CD14-positive monocyte (primary cell): ENCODE measurements at regions not wholly inside any gene's neighbourhood (a gene's known extent, or its start where the extent isn't known, plus 50 kb on each side); places are given as distances from the start of the nearest gene placed in this dataset.

ENCODE experiments used
- DNase-seq, 3 donors: peaks; one replicate each; pipeline ENCODE4 v3.0.0-alpha.2; 2011 to 2022
- H2AFZ ChIP-seq: 2 replicates; pipeline ENCODE4 v1.6.0; 2012; ENCODE audit warnings: mild to moderate bottlenecking, low read depth, low read length, inconsistent platforms; ENCODE audit not compliant: insufficient read depth, poor library complexity, severe bottlenecking
- H3K27ac ChIP-seq, 2 donors: 1 replicate in 1 of 2; 2 replicates in 1 of 2; pipeline ENCODE4 v1.5.1; 2012 to 2013; ENCODE audit warnings: low read length in 2 of 2, control low read depth in 1 of 2, inconsistent platforms in 1 of 2, low read depth in 1 of 2, mild to moderate bottlenecking in 1 of 2
- H3K27me3 ChIP-seq, 2 donors: one replicate each; pipeline versions ENCODE4 v1.6.0 to v1.6.1; 2011 to 2013; ENCODE audit warnings: low read length in 2 of 2; ENCODE audit not compliant: control insufficient read depth in 2 of 2, insufficient read depth in 2 of 2
- H3K36me3 ChIP-seq, 2 donors: replicated peaks in 1 of 2; 1 replicate in 1 of 2; 2 replicates in 1 of 2; pipeline versions ENCODE4 v1.5.1 to v1.6.1; 2012 to 2013; ENCODE audit warnings: low read length in 2 of 2, control low read depth in 1 of 2, inconsistent platforms in 1 of 2, mild to moderate bottlenecking in 1 of 2; ENCODE audit not compliant: insufficient read depth in 2 of 2, control insufficient read depth in 1 of 2
- H3K4me1 ChIP-seq, 2 donors: 1 replicate in 1 of 2; 2 replicates in 1 of 2; pipeline versions ENCODE4 v1.5.1 to v1.6.1; 2012 to 2013; ENCODE audit warnings: low read length in 2 of 2, control low read depth in 1 of 2, inconsistent platforms in 1 of 2, mild to moderate bottlenecking in 1 of 2, moderate library complexity in 1 of 2; ENCODE audit not compliant: insufficient read depth in 2 of 2, control insufficient read depth in 1 of 2
- H3K4me2 ChIP-seq: replicated peaks from 2 replicates; pipeline ENCODE3; 2012; ENCODE audit warnings: low read length, moderate library complexity, mild to moderate bottlenecking; ENCODE audit not compliant: poor library complexity, severe bottlenecking; ENCODE audit errors: extremely low read depth
- H3K4me3 ChIP-seq, 3 experiments: fragments of 200-600 bp in 1 of 3; sonication (generic) in 1 of 3; replicated peaks in 1 of 3; 1 replicate in 2 of 3; 2 replicates in 1 of 3; pipeline ENCODE4 v1.5.1; 2011 to 2013; ENCODE audit warnings: low read length in 3 of 3, mild to moderate bottlenecking in 3 of 3, control low read depth in 2 of 3, low read depth in 2 of 3, inconsistent platforms in 1 of 3, moderate library complexity in 1 of 3
- H3K79me2 ChIP-seq: 2 replicates; pipeline ENCODE4 v1.6.0; 2012; ENCODE audit warnings: mild to moderate bottlenecking, control low read depth, inconsistent platforms, low read length, moderate library complexity; ENCODE audit not compliant: insufficient read depth
- H3K9ac ChIP-seq: 2 replicates; pipeline ENCODE4 v1.6.0; 2017; ENCODE audit warnings: low read length, mild to moderate bottlenecking; ENCODE audit not compliant: insufficient read depth, poor library complexity, severe bottlenecking
- H3K9me3 ChIP-seq, 2 donors: replicated peaks in 1 of 2; 1 replicate in 1 of 2; 2 replicates in 1 of 2; pipeline versions ENCODE4 v1.5.1 to v1.6.1; 2012 to 2013; ENCODE audit warnings: low read length in 2 of 2, control low read depth in 1 of 2; ENCODE audit not compliant: control insufficient read depth in 1 of 2, insufficient read depth in 1 of 2
- H4K20me1 ChIP-seq: 2 replicates; pipeline ENCODE4 v1.6.0; 2012; ENCODE audit warnings: mild to moderate bottlenecking, low read length, control low read depth, moderate library complexity; ENCODE audit not compliant: insufficient read depth
- H3K27ac Mint-ChIP-seq, 7 donors: one replicate each; pipeline ENCODE4 v1.8.0; 2020; ENCODE audit warnings: mild to moderate bottlenecking in 7 of 7, mixed read lengths in 7 of 7, moderate library complexity in 6 of 7, inconsistent platforms in 2 of 7
- H3K27me3 Mint-ChIP-seq, 3 donors: one replicate each; pipeline ENCODE4 v1.8.0; 2021 to 2022; ENCODE audit warnings: low read depth in 3 of 3, mild to moderate bottlenecking in 3 of 3, mixed read lengths in 3 of 3, moderate library complexity in 3 of 3, inconsistent platforms in 1 of 3
- H3K36me3 Mint-ChIP-seq, 2 donors: one replicate each; pipeline ENCODE4 v1.8.0; 2020; ENCODE audit warnings: mixed read lengths in 2 of 2, inconsistent platforms in 1 of 2, mild to moderate bottlenecking in 1 of 2
- H3K4me1 Mint-ChIP-seq: one replicate; pipeline ENCODE4 v1.8.0; 2020; ENCODE audit warnings: mild to moderate bottlenecking, mixed read lengths
- H3K4me3 Mint-ChIP-seq, 2 donors: one replicate each; pipeline ENCODE4 v1.8.0; 2020; ENCODE audit warnings: mild to moderate bottlenecking in 2 of 2, mixed read lengths in 2 of 2, moderate library complexity in 1 of 2
- H3K9me3 Mint-ChIP-seq, 7 donors: one replicate each; pipeline ENCODE4 v1.8.0; 2020 to 2022; ENCODE audit warnings: mixed read lengths in 7 of 7, mild to moderate bottlenecking in 6 of 7, moderate library complexity in 6 of 7, inconsistent platforms in 2 of 7
- whole genome bisulfite sequencing: methylation state at CpG from one replicate; pipeline ENCODE4 v1.1.5; 2013; ENCODE audit warnings: missing lambda C conversion rate; ENCODE audit not compliant: insufficient coverage; 5-methylcytosine and 5-hydroxymethylcytosine counted together
- intact Hi-C, 2 donors: fragments of 100-400 bp; cut with micrococcal nuclease; formaldehyde crosslinking; loops; one replicate each; pipeline versions ENCODE4 v1.15.0 to v1.15.1; 2023
- TF ChIP-seq, protein P1 (sequence below): fragments of 200-600 bp; IDR thresholded peaks from one replicate; pipeline ENCODE4 v1.8.0; 2022; ENCODE audit warnings: antibody characterized with exemption, mild to moderate bottlenecking

DNA sequence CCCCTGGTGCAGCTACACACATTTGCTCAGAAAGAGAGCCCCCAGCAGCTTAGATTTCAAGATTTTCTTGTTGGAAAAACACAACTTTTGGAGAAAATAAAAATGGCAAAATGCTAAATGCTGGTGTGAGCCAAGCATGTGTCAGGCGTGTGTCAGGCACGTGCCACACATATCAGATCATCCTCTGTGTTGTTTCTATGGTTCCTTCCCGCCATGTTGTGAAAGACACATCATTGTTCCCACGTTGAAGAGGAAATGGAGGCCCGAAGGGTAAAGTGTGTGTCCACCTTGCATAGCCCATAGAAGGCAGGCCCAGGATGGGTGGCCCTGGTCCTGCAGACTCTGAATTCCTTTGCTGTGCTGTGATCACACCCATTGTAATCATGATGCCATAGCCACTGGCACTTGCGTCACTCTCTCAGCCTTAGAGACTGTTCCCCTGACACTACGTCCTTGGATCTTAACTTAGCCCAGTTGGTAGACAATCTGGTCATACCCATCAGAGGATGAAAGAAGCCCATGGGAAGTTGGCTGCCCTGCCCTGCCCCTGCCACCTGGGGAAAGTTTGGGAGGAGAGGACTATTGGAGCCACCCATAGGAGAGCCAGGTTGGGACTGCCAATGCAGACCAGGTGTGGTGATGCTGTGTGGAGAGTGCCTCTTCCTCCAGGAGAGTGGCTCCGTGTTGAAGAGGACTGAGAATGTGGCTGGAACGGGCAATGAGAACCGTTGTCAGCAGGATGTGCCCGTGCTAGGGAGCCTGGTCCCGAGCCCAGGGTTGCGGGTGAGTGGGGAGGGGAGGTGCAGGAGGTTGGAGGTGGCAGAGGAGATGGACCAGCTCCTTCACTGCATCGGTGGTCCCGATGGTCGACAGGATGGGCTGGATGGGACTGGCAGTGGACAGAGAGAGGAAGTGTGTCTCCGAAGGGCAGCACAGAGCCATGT lies 65.6 kb upstream of the IGFBP3 start:
- no peaks in the 10 kb centered on the region for H3K79me2 ChIP-seq
- WGBS, result 92% methylated on average over 16 of the region's 17 CpGs
- H3K4me3 ChIP-seq, result no peak overlapping the region
- Mint-ChIP-seq H3K36me3 (no peaks in the 10 kb centered on the region), H3K9me3 (peaks cover 0 to 19% (median 11%) of the 10 kb centered on the region in 7 donors), H3K27ac (peak overlapping the region in 1 of 7 donors; percentile 62), H3K27me3 (peaks cover 0 to 8% (median 0%) of the 10 kb centered on the region in 3 donors), H3K4me1 (no peaks in the 10 kb centered on the region), H3K4me3 (no peak overlapping the region)
- H2AFZ ChIP-seq, result no peak overlapping the region
- intact Hi-C loops, result no loop called here
- no peaks in the 10 kb centered on the region for H3K9me3 ChIP-seq
- H3K27ac ChIP-seq, result no peak overlapping the region
- H3K9ac ChIP-seq, result no peak overlapping the region
- no peak for DNase-seq
- H3K27me3 ChIP-seq, result no peaks in the 10 kb centered on the region
- TF ChIP-seq, protein P1, sequence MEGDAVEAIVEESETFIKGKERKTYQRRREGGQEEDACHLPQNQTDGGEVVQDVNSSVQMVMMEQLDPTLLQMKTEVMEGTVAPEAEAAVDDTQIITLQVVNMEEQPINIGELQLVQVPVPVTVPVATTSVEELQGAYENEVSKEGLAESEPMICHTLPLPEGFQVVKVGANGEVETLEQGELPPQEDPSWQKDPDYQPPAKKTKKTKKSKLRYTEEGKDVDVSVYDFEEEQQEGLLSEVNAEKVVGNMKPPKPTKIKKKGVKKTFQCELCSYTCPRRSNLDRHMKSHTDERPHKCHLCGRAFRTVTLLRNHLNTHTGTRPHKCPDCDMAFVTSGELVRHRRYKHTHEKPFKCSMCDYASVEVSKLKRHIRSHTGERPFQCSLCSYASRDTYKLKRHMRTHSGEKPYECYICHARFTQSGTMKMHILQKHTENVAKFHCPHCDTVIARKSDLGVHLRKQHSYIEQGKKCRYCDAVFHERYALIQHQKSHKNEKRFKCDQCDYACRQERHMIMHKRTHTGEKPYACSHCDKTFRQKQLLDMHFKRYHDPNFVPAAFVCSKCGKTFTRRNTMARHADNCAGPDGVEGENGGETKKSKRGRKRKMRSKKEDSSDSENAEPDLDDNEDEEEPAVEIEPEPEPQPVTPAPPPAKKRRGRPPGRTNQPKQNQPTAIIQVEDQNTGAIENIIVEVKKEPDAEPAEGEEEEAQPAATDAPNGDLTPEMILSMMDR, result no peak
- no peaks in the 10 kb centered on the region for H4K20me1 ChIP-seq
- no peaks in the 10 kb centered on the region for H3K36me3 ChIP-seq
- no peak overlapping the region for H3K4me2 ChIP-seq
- H3K4me1 ChIP-seq, result no peaks in the 10 kb centered on the region

DNA sequence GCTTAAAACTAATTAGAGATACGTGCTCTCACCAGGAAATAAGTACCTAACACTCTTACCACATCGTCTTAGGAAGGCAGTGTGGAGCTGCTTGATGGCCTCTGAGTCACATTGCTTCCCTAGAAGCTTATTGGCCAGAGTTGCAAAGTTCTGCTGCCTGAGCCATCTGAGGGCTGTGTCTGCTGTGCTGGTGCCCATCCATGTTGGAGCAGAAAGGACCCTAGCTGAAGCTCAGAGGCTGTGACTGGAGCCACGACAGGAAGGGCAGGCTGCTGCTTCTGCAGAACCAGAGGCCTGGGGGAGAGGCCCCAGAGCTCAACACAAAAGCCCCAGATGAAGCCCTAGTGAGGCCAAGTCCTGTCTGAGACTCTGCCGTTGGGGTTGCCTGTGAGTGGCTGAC lies 64.8 kb upstream of the IGFBP3 start:
- Histone ChIP-seq H3K9ac (no peak overlapping the region), H3K4me1 (no peaks in the 10 kb centered on the region), H3K36me3 (no peaks in the 10 kb centered on the region), H2AFZ (no peak overlapping the region), H3K79me2 (no peaks in the 10 kb centered on the region), H3K4me3 (no peak overlapping the region), H3K27me3 (no peaks in the 10 kb centered on the region), H3K27ac (no peak overlapping the region), H3K4me2 (no peak overlapping the region), H3K9me3 (no peaks in the 10 kb centered on the region), H4K20me1 (no peaks in the 10 kb centered on the region)
- intact Hi-C loops, result no loop called here
- TF ChIP-seq, protein P1, result no peak
- Mint-ChIP-seq H3K4me3 (no peak overlapping the region), H3K4me1 (no peaks in the 10 kb centered on the region), H3K9me3 (peaks cover 0 to 14% (median 11%) of the 10 kb centered on the region in 7 donors), H3K27me3 (peaks cover 0 to 8% (median 0%) of the 10 kb centered on the region in 3 donors), H3K27ac (no peak overlapping the region), H3K36me3 (no peaks in the 10 kb centered on the region)
- 62% methylated on average over 3 of the region's 4 CpGs for WGBS
- DNase-seq, result no peak
